Mammary epithelial cell (primary cell): ENCODE measurements at regions not wholly inside any gene's neighbourhood (a gene's known extent, or its start where the extent isn't known, plus 50 kb on each side); places are given as distances from the start of the nearest gene placed in this dataset.

ENCODE experiments used
- CTCF ChIP-seq, 2 donors: IDR thresholded peaks in 1 of 2; conservative IDR thresholded peaks in 1 of 2; 2 replicates each; pipeline ENCODE4 v1.5.1; 2011 to 2012; ENCODE audit warnings: inconsistent platforms in 2 of 2, low read length in 2 of 2, mild to moderate bottlenecking in 2 of 2, control low read depth in 1 of 2, low read depth in 1 of 2; ENCODE audit not compliant: insufficient read depth in 1 of 2; ENCODE audit errors: extremely low read depth in 1 of 2
- EZH2 ChIP-seq: IDR thresholded peaks from 2 replicates; pipeline ENCODE4 v1.6.1; 2012; ENCODE audit warnings: low read length, inconsistent platforms, borderline replicate concordance

- TF ChIP-seq CTCF (conservative IDR thresholded peaks at IDR 0.05 in 1 of 2, IDR thresholded peaks at IDR 0.05 in 1 of 2; ENCODE audit: extremely low read depth in 1 of 2, insufficient read depth in 1 of 2, low read depth in 1 of 2, low read length in 2 of 2): no peak
- no peak for TF ChIP-seq EZH2
These were observed 180.0 kb upstream of the NXPH2 start for GRCh38 chr2:138960191-138960590.
